ENCODE measurements at regions not wholly inside any gene's neighbourhood (a gene's known extent, or its start where the extent isn't known, plus 50 kb on each side); places are given as distances from the start of the nearest gene placed in this dataset.

DNA sequence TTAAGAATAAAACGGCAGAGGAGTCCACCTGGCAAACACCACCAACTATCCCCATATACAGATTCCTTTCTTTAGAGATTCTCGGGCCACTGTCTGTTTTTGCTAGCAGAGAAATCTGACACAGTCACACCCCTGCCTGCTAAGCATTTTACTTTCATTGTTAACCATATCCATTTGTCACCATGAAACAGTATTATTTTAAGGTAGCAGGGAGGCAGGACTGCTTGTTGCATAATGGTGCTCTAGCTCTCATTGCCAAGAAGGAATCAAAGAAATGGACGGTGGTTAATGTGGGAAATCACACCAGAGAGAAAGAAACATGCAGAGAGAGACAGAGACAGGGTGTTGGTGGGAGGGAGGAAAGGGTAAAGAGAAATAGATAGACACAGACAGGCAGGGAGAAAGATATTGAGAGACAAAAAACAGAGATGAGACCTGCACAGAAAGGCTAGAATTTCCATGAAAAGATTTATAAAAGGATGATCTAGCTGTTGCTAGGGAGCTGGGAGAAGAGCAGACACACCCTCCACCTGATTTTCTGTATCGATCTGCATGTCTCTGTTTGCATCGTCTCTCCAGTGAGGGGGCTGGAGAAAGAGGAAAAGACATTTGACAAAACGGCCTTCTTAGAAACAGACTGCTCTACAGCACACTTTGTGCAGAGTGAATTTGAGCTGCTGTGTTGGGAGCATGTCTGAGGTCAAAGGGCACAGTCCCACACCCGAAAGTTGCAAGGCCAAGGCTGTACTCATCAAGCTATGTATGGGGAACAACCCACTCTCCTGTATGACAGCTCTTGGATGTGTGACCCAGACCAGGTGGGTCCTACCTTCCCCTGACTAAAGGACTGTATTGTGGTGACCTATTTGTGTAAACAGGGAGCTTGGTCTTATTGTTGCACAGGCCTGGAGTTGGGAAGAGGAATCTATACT lies 303.1 kb downstream of the FZD1 start:
- TF ChIP-seq, protein P1, sequence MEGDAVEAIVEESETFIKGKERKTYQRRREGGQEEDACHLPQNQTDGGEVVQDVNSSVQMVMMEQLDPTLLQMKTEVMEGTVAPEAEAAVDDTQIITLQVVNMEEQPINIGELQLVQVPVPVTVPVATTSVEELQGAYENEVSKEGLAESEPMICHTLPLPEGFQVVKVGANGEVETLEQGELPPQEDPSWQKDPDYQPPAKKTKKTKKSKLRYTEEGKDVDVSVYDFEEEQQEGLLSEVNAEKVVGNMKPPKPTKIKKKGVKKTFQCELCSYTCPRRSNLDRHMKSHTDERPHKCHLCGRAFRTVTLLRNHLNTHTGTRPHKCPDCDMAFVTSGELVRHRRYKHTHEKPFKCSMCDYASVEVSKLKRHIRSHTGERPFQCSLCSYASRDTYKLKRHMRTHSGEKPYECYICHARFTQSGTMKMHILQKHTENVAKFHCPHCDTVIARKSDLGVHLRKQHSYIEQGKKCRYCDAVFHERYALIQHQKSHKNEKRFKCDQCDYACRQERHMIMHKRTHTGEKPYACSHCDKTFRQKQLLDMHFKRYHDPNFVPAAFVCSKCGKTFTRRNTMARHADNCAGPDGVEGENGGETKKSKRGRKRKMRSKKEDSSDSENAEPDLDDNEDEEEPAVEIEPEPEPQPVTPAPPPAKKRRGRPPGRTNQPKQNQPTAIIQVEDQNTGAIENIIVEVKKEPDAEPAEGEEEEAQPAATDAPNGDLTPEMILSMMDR (IDR thresholded peaks at IDR 0.05) = no peak
- TF ChIP-seq EZH2 (IDR thresholded peaks at IDR 0.05; ENCODE audit: borderline replicate concordance, insufficient read depth, low read depth, low read length, poor library complexity, severe bottlenecking) = no peak
